OCI-LY1 (cell line): ENCODE measurements at regions not wholly inside any gene's neighbourhood (a gene's known extent, or its start where the extent isn't known, plus 50 kb on each side); places are given as distances from the start of the nearest gene placed in this dataset.

ENCODE experiments used
- CTCF ChIP-seq: fragments of 200-600 bp; sonication (generic), shearing (Covaris generic); IDR thresholded peaks from 2 replicates; pipeline ENCODE4 v1.5.1; 2017; ENCODE audit warnings: mild to moderate bottlenecking, antibody characterized with exemption, low read length, moderate library complexity, mixed read lengths
- EZH2 ChIP-seq: fragments of 200-600 bp; sonication (generic), shearing (Covaris generic); IDR thresholded peaks from 2 replicates; pipeline ENCODE4 v1.8.0; 2017; ENCODE audit warnings: borderline replicate concordance, mixed run types, mild to moderate bottlenecking, antibody characterized with exemption, low read length, moderate library complexity, mixed read lengths

GRCh38 chr4:151857368-151857767 lies 96.6 kb upstream of the GATB start:
- TF ChIP-seq CTCF (no peak), EZH2 (no peak)
